Heart left ventricle (tissue), 16 donors: ENCODE measurements at regions not wholly inside any gene's neighbourhood (a gene's known extent, or its start where the extent isn't known, plus 50 kb on each side); places are given as distances from the start of the nearest gene placed in this dataset.
A peak's percentile ranks its signal among the peaks of the same experiment; 100 is the strongest.

Source experiments
- ATAC-seq, 4 donors: fragments of 200-7000 bp; cut with Tn5 transposase; one replicate each; pipeline ENCODE4 v1.9.1; 2020 to 2022; ENCODE audit warnings: moderate library complexity in 4 of 4, mild to moderate bottlenecking in 3 of 4, moderate number of reproducible peaks in 1 of 4
- DNase-seq, 5 donors: peaks; one replicate each; pipeline ENCODE4 v3.0.0-alpha.2; 2020
- H3K27ac ChIP-seq, 12 donors: fragments of 200-600 bp; sonication (generic) in 4 of 12; one replicate each; pipeline versions ENCODE4 v1.5.0 to v1.8.0; 2016 to 2022; ENCODE audit warnings: mild to moderate bottlenecking in 2 of 12
- H3K27me3 ChIP-seq, 9 donors: fragments of 200-600 bp; sonication (generic) in 2 of 9; one replicate each; pipeline versions ENCODE4 v1.5.1 to v1.8.0; 2016 to 2022; ENCODE audit warnings: mild to moderate bottlenecking in 3 of 9
- H3K36me3 ChIP-seq, 9 donors: fragments of 200-600 bp; sonication (generic) in 2 of 9; one replicate each; pipeline versions ENCODE4 v1.5.0 to v1.8.0; 2018 to 2022; ENCODE audit warnings: mild to moderate bottlenecking in 2 of 9
- H3K4me1 ChIP-seq, 12 donors: fragments of 200-600 bp; sonication (generic) in 4 of 12; one replicate each; pipeline versions ENCODE4 v1.5.0 to v1.8.0; 2016 to 2022; ENCODE audit warnings: mild to moderate bottlenecking in 3 of 12
- H3K4me3 ChIP-seq, 12 donors: fragments of 200-600 bp; sonication (generic) in 4 of 12; one replicate each; pipeline versions ENCODE4 v1.5.0 to v1.8.0; 2017 to 2022; ENCODE audit warnings: mild to moderate bottlenecking in 9 of 12, moderate library complexity in 4 of 12
- H3K9me3 ChIP-seq, 12 donors: fragments of 200-600 bp; sonication (generic) in 4 of 12; one replicate each; pipeline versions ENCODE4 v1.5.0 to v1.8.0; 2016 to 2022; ENCODE audit warnings: mild to moderate bottlenecking in 1 of 12
- CTCF ChIP-seq, 12 donors: fragments of 200-600 bp; sonication (generic) in 4 of 12; IDR thresholded peaks; one replicate each; pipeline versions ENCODE4 v1.5.0 to v1.8.0; 2018 to 2022; ENCODE audit warnings: antibody characterized with exemption in 12 of 12, mild to moderate bottlenecking in 5 of 12
- POLR2A ChIP-seq, 2 donors: fragments of 450-650 bp; IDR thresholded peaks; one replicate each; pipeline ENCODE4 v1.6.1; 2017; ENCODE audit warnings: antibody characterized with exemption in 2 of 2, mild to moderate bottlenecking in 2 of 2, moderate library complexity in 2 of 2
- WGBS, 4 donors: extraction: QIAGEN DNeasy Blood & Tissue Kit in 2 of 4; methylation state at CpG; one replicate each; pipeline versions ENCODE4 v1.1.5 to v1.1.7; 2013 to 2018; 5-methylcytosine and 5-hydroxymethylcytosine counted together
- intact Hi-C, 10 donors: fragments of 100-400 bp; cut with DNase I; formaldehyde crosslinking; loops; one replicate each; pipeline versions ENCODE4 v1.11.1 to v1.14.2; 2022
- donor health status: ischemic (EF 13 %, LVEDD 7.1; RV severe dilation, severe dysfunction).
- donor health status: healthy with polysubstance abuse.
- donor health status: DM: no; HTN: yes; CAD: no.
- donor health status: DM: no; HTN: no; CAD: no.
- donor health status: ischemic (EF 25% LVEDD 6.9; RV normal size, moderate dysfunction).
- donor health status: ischemic (EF 25% LVEDD 5.7; RV mildly dilated, moderate dysfunction).
- donor health status: healthy.
- donor health status: DM: yes; HTN: yes; CAD: no.
- donor health status: ischemic (EF 35%, LVEDD 5.7; RV mildly dilated, moderate dysfunction).
- donor health status: nonischemic (EF 11% LVEDD 7.7; RV severe dilation, severe dysfunction).
- donor health status: DM: yes; HTN: yes; CAD: no.
- donor health status: PGD.
- donor health status: ischemic (EF 29% LVEDD 5.4; RV normal size, mild dysfunction).
- donor health status: nonischemic (EF 23%, LVEDD 6.1; RV moderate dilation, normal function).

GRCh38 chr11:38100836-38101462 is 1502.9 kb upstream of the RAG2 start:
- intact Hi-C loops = no loop called here

GRCh38 chr11:38095268-38095667 is 1497.2 kb upstream of the RAG2 start:
- no peaks in the 10 kb centered on the region for H3K4me1 ChIP-seq
- whole genome bisulfite sequencing, 4 donors = 78 to 87% (median 84%) methylated on average over 2 of the region's 2 CpGs
- no peak overlapping the region for H3K27ac ChIP-seq
- ATAC-seq = no peak
- no peak overlapping the region for H3K4me3 ChIP-seq
- peaks cover 0 to 4% (median 0%) of the 10 kb centered on the region in 12 donors for H3K9me3 ChIP-seq
- no peaks in the 10 kb centered on the region for H3K36me3 ChIP-seq
- no peak for TF ChIP-seq CTCF (IDR thresholded peaks at IDR 0.05)
- TF ChIP-seq POLR2A (IDR thresholded peaks at IDR 0.05) = no peak
- DNase-seq = no peak
- no peaks in the 10 kb centered on the region for H3K27me3 ChIP-seq
- intact Hi-C loops = no loop called here

More at GRCh38 chr11:38100836-38101462, 1502.9 kb upstream of the RAG2 start:
- Histone ChIP-seq H3K27ac (no peak overlapping the region), H3K4me3 (no peak overlapping the region), H3K27me3 (no peaks in the 10 kb centered on the region), H3K9me3 (no peaks in the 10 kb centered on the region), H3K4me1 (no peaks in the 10 kb centered on the region), H3K36me3 (no peaks in the 10 kb centered on the region)
- 67 to 81% (median 73%) methylated on average over 4 of the region's 4 CpGs for WGBS, 4 donors
- TF ChIP-seq CTCF (IDR thresholded peaks at IDR 0.05) (no peak), POLR2A (IDR thresholded peaks at IDR 0.05) (no peak)
- DNase-seq (no peak), ATAC-seq (no peak)

- peak in 1 of 4 donors; percentile 36 for ATAC-seq
- intact Hi-C loops = loop anchor here in 1 of 10 donors (5.0 kb wide), 1 partner anchor 42 kb away; no protein-coding TSS in a partner anchor
- H3K4me1 ChIP-seq = no peaks in the 10 kb centered on the region
- H3K27me3 ChIP-seq = no peaks in the 10 kb centered on the region
- no peak overlapping the region for H3K4me3 ChIP-seq
- H3K9me3 ChIP-seq = peaks cover 0 to 20% (median 0%) of the 10 kb centered on the region in 12 donors
- peak in 1 of 5 donors; percentile 8 for DNase-seq
- H3K27ac ChIP-seq = peak overlapping the region in 1 of 12 donors; percentile 5
- WGBS, 4 donors = 12 to 41% (median 26%) methylated on average over 7 of the region's 7 CpGs
- TF ChIP-seq POLR2A (IDR thresholded peaks at IDR 0.05) = no peak
- TF ChIP-seq CTCF (IDR thresholded peaks at IDR 0.05) = no peak
- H3K36me3 ChIP-seq = no peaks in the 10 kb centered on the region
Observed at GRCh38 chr11:38089726-38090125, 1491.7 kb upstream of the RAG2 start.

GRCh38 chr11:38060920-38061319 is 1462.9 kb upstream of the RAG2 start:
- ATAC-seq (no peak), DNase-seq (no peak)
- 69 to 76% (median 74%) methylated on average over 3 of the region's 3 CpGs for WGBS, 4 donors
- Histone ChIP-seq H3K4me3 (no peak overlapping the region), H3K27ac (no peak overlapping the region), H3K27me3 (no peaks in the 10 kb centered on the region), H3K9me3 (peaks cover 0 to 4% (median 0%) of the 10 kb centered on the region in 12 donors), H3K4me1 (no peaks in the 10 kb centered on the region), H3K36me3 (no peaks in the 10 kb centered on the region)
- intact Hi-C loops = no loop called here
- TF ChIP-seq POLR2A (IDR thresholded peaks at IDR 0.05) = no peak
- TF ChIP-seq CTCF (IDR thresholded peaks at IDR 0.05) = no peak
